HG02759 (cell line): ENCODE measurements at regions not wholly inside any gene's neighbourhood (a gene's known extent, or its start where the extent isn't known, plus 50 kb on each side); places are given as distances from the start of the nearest gene placed in this dataset.

Experiments
- ATAC-seq: cut with Tn5 transposase; IDR thresholded peaks from one replicate; pipeline ENCODE4 v1.9.1; 2021; ENCODE audit warnings: mild to moderate bottlenecking, moderate library complexity; ENCODE audit not compliant: unreplicated experiment

- no peak for ATAC-seq
Observed at GRCh38 chr10:10432296-10433035, 585.2 kb upstream of the CELF2 start.

- ATAC-seq = no peak
Observed at GRCh38 chr10:10434312-10434711, 583.4 kb upstream of the CELF2 start.

- no peak for ATAC-seq
Observed at GRCh38 chr10:10437886-10438285, 579.8 kb upstream of the CELF2 start.

- no peak for ATAC-seq
Observed at GRCh38 chr10:10438335-10439100, 579.2 kb upstream of the CELF2 start.

DNA sequence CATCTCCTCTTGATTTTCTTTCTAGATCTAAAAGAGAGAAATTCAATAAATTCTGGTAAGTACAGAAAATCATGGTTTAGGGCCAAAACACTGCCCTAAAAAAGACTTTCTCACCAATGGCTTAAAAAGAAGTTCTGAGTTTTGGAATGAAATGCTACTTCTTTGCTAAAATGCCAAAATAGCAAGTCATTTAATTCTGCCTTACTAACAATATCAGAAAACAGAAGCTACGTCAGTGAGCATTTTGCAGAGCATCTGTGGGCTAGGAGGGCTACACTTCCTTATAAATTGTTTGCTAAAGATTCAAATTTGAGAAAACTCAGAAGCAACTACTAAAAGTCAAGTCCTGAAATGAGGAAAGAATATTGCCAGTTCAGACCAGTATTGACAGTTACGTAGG lies 560.8 kb upstream of the CELF2 start:
- no peak for ATAC-seq

DNA sequence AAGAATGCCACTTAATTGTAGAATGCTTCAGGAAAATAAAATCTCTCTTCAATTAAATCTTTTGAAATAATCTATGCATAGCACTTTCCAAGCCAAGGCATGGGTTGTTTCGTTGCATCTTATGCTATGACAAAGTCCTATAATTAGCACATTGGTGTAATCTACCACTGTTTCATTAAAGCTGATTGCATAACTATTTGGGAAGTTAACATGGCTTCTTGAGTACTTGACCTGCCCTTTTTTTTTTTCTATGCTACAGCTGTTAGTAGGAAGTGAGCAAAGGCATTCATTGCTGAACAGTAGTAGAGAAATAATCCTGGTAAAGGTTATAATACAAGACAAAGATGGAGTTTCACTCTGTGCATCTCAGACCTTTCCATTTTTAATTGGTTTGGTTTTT lies 557.2 kb upstream of the CELF2 start:
- no peak for ATAC-seq

GRCh38 chr10:10462151-10462941 lies 555.3 kb upstream of the CELF2 start:
- no peak for ATAC-seq

DNA sequence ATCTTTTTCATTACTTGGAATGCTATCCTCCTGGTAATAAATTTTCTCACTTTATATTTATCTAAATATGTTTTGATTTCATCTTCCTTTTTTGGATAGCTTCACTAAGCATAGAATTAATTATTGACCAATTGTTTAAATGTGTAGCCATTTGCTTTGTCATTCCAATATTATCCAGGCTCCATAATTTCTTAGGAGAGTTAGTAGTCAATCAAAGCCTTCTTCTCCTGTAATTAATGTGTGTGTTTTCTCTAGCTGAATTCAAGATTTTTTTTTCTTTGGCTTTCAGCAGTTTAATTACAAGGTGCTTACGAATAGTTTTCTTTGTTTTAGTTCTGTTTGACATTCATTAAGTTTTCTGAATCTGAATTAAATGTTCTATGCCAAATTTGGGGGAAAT lies 545.9 kb upstream of the CELF2 start:
- no peak for ATAC-seq

- no peak for ATAC-seq
Observed at GRCh38 chr10:10475812-10476211, 541.9 kb upstream of the CELF2 start.

GRCh38 chr10:10477844-10478243 lies 539.8 kb upstream of the CELF2 start:
- ATAC-seq = no peak

DNA sequence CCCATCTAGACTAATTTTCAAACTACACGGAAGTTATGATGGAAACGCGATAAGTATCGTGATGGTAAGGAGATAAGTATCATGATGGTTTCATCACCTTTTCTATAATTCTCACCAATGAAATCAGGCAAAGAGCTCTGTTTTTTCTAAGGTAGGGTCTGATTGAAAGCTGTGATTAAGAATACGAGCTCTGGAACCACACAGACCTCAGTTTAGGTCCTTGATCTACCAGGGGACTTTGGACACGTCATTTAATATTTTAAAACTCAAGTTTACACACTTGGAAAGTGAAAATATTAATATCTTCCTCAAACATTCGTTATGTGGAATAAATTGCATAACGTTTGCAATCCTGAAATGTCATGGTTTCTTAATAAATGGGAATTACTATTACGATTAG lies 538.2 kb upstream of the CELF2 start:
- ATAC-seq = no peak

- no peak for ATAC-seq
Observed at GRCh38 chr10:10482613-10483012, 535.1 kb upstream of the CELF2 start.

GRCh38 chr10:10489076-10489475 lies 528.6 kb upstream of the CELF2 start:
- ATAC-seq = no peak

- ATAC-seq = no peak
Observed at GRCh38 chr10:10489805-10490571, 527.7 kb upstream of the CELF2 start.

DNA sequence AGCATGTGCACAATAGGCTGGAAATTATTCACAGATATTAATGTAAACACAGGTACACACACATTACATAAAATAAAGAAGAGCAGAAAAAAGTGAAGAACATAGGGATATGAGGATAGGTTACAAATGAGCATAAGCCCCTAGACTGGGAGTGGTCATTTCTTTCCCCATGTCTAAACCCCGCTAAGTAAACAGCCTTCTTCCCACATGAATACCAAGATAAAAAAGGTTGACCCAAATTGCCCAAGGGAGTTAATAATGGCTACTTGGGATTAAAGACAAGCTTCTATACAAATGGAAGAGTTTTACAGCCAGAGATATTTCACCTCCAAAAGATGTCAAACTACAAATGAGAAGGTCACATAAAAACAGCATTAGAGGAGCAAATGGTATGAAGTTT lies 527.1 kb upstream of the CELF2 start:
- no peak for ATAC-seq

- ATAC-seq = no peak
Observed at GRCh38 chr10:10492420-10492819, 525.3 kb upstream of the CELF2 start.

- no peak for ATAC-seq
Observed at GRCh38 chr10:10493833-10494232, 523.8 kb upstream of the CELF2 start.

DNA sequence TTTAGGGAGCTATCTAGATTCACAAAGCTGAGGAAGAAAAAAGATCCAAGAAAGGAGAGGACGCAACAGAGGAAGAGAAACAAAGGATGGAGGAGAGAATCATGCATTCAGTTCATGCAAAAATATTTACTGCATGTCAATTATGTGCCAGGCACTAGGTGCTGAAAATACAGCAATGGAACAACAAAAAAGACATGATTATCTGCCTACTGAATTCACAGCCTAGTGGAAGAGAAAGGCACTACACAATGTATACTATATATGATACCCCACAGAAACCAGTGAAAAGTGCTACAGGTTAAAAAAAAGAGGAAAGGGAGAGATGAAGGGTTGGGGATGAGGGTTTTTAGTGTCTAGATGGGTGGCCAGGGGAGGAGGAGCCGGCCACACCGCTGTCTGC lies 520.4 kb upstream of the CELF2 start:
- no peak for ATAC-seq

DNA sequence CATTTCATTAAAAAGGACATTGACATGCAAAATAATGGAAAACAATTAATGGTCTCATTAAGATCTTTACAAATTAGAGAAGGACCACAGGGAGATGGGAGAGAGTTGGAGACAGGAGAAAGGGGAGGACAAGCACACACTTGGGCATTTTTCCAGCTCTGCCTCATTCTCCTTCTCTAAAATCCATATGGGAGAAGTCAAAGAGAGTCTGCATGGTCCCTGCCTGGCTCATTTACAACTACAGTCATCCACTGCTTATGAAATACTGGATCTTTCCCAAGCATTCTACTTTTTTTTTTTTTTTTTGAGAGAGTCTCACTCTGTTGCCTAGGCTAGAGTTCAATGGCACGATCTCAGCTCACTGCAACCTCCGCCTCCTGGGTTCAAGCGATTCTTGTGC lies 518.9 kb upstream of the CELF2 start:
- ATAC-seq = no peak

GRCh38 chr10:10499839-10500238 lies 517.8 kb upstream of the CELF2 start:
- no peak for ATAC-seq

- ATAC-seq = no peak
Observed at GRCh38 chr10:10500937-10501336, 516.7 kb upstream of the CELF2 start.
